Suprapubic skin (tissue), 4 donors: ENCODE measurements at regions not wholly inside any gene's neighbourhood (a gene's known extent, or its start where the extent isn't known, plus 50 kb on each side); places are given as distances from the start of the nearest gene placed in this dataset.

Experiments
- CTCF ChIP-seq, 2 donors: fragments of 200-600 bp in 1 of 2; fragments of 450-650 bp in 1 of 2; sonication (generic) in 1 of 2; IDR thresholded peaks; one replicate each; pipeline ENCODE4 v1.5.1; 2016 to 2019; ENCODE audit warnings: antibody characterized with exemption in 2 of 2, mild to moderate bottlenecking in 1 of 2, moderate library complexity in 1 of 2
- EP300 ChIP-seq: sonication (generic); formaldehyde crosslinking; IDR thresholded peaks from one replicate; pipeline ENCODE4 v1.6.1; 2017; ENCODE audit warnings: antibody characterized with exemption
- POLR2A ChIP-seq, 2 donors: fragments of 450-650 bp; IDR thresholded peaks; one replicate each; pipeline ENCODE4 v1.6.1; 2017; ENCODE audit warnings: antibody characterized with exemption in 2 of 2, mild to moderate bottlenecking in 2 of 2, moderate library complexity in 2 of 2
- POLR2AphosphoS5 ChIP-seq, 3 donors: sonication (generic); formaldehyde crosslinking; IDR thresholded peaks; one replicate each; pipeline ENCODE4 v1.6.1; 2017; ENCODE audit warnings: antibody characterized with exemption in 3 of 3

DNA sequence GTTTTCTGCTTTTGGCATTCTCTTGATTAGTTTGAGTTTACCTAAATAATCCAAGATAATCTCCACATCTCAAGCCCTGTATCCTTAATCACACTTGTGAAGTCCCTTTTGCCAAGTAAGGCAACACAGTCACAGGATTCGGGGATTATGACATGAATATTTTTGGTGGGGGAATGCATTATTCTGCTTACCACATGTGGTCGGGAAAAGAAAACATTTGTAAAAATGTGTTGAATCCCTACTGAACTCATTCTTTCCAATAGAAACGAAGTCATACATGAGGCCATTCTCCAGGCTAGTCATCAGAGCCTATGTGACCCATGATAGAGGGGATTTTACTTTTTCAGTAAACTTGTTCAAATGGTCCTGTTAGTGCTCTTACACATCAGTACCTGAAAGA, 58.5 kb upstream of the PRICKLE1 start:
- TF ChIP-seq CTCF (IDR thresholded peaks at IDR 0.05) = no peak
- TF ChIP-seq POLR2A (IDR thresholded peaks at IDR 0.05) = no peak
- TF ChIP-seq POLR2AphosphoS5 (IDR thresholded peaks at IDR 0.05) = no peak
- no peak for TF ChIP-seq EP300
